Non-pigmented ciliary epithelial cell (primary cell): ENCODE measurements at regions not wholly inside any gene's neighbourhood (a gene's known extent, or its start where the extent isn't known, plus 50 kb on each side); places are given as distances from the start of the nearest gene placed in this dataset.

Experiments used
- DNase-seq: peaks from one replicate; pipeline ENCODE4 v3.0.0-alpha.2; 2010; ENCODE audit warnings: low read depth

DNA sequence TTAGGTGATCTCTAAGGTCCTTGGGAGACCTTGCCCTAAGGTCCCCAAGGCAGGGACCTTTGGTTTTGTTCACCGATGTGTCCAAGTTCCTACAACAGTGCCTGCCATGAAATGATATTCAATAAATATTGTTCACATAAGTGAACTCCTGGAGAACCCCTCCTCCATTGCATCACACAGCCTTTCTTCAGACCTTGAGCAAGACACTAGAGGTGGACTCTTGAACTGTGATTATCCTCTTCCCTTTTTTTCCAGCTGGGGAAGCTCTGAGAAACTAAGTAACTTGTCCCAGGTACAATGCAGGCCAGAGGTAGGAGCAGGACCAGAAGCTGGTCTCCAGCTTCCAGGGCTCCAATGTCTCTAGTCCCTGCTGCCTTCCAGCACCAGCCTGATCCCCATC, 76.6 kb upstream of the LMO1 start:
- DNase-seq: no peak

- DNase-seq: no peak
Observed at GRCh38 chr11:8339592-8340022, 75.9 kb upstream of the LMO1 start.

GRCh38 chr11:8338138-8338537, 74.5 kb upstream of the LMO1 start:
- no peak for DNase-seq

DNA sequence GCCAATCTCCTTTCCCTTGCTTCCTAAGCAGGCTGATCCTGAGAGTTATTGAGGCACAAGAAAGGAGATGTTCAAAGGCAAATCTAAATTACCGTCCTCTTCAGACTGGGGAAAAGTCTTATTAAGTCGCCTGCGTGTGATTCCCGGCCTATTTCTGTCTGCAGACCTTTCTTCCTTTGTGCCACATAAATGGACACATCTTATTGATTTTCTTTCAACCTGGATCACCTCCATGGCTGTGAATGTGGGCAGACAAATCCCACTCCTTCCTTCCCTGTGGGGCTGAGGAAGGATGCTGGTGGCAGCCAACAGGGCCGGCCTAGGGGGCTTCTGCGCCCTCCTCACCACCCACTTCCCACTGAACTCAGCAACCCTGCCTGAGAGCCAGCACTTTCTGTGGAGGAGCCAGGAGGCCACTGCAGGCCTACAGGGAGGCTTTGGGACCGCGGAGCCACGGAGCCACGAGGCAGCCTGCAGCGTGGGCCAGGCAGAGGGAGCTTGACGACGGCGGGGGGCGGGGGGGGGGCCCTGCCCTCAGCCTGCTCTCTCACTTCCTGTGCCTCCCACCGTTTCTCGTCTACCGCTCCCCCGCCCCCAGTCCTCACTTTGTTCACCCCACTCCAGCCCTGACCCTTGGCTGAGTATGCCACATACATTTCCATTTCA, 73.6 kb upstream of the LMO1 start:
- DNase-seq: no peak

- no peak for DNase-seq
Observed at GRCh38 chr11:8336356-8337129, 72.9 kb upstream of the LMO1 start.

- DNase-seq: no peak
Observed at GRCh38 chr11:8335683-8336082, 72.0 kb upstream of the LMO1 start.

GRCh38 chr11:8335186-8335585, 71.5 kb upstream of the LMO1 start:
- DNase-seq: no peak

- DNase-seq: no peak
Observed at GRCh38 chr11:8333811-8334401, 70.2 kb upstream of the LMO1 start.

GRCh38 chr11:8333376-8333775, 69.7 kb upstream of the LMO1 start:
- no peak for DNase-seq

GRCh38 chr11:8332891-8333290, 69.2 kb upstream of the LMO1 start:
- no peak for DNase-seq

DNA sequence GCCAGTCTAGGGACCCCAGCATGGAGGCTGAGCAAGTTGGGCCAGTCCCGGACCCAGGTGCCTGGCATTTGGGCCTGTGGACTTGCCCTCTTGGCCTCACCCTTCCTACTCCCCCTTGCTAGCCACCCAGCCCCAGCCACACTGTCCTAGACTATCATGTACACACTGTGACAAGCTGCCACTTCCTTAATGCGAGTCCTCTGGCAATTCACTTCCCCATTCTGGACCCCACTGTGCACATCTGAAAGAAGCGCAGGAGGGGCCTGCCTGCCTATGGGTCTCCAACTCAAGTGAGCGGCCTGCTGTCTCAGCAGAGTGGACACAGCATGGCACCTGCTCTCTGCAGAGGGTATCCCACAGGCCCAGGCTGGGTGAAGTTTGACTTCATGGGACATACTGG, 68.5 kb upstream of the LMO1 start:
- no peak for DNase-seq

- DNase-seq: no peak
Observed at GRCh38 chr11:8331767-8332166, 68.1 kb upstream of the LMO1 start.

DNA sequence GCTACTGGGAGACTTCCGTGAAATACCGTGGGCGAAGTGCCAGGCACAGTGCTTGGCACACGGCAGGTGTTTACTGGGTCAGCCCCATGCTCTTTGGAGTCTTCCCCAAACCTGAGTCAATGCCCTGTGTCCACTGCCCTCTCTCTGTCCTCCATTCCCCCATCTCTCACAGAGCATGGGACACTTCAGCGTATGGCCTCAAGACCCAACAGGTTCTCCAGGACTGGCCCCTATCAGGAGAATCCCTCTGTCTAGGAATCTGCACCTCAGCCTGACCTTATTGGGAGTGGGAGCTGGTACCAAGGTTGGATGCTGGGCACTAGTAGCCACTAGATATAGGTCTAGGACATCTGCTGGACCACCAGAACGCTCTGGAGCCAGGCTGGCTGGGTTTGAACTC, 67.2 kb upstream of the LMO1 start:
- DNase-seq: no peak

DNA sequence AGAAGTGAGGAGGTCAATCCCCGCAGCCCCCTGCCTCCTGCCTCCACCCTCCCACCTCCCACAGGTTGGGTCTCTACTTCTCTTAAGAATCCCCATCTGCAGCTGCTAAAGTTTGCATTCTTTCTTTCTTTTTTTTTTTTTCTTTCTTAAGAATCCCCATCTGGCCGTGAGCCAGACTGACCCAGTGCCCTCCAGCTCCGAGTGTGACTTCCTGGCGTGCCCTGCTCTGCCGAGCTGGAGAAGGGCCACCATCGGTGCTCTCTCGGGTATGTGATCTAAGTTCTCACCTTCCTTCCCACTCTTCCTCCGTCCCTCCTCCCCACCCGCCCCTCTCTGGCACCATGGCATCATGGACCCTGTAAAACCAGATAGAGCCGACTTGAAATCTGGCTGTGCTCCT, 66.7 kb upstream of the LMO1 start:
- DNase-seq: no peak

DNA sequence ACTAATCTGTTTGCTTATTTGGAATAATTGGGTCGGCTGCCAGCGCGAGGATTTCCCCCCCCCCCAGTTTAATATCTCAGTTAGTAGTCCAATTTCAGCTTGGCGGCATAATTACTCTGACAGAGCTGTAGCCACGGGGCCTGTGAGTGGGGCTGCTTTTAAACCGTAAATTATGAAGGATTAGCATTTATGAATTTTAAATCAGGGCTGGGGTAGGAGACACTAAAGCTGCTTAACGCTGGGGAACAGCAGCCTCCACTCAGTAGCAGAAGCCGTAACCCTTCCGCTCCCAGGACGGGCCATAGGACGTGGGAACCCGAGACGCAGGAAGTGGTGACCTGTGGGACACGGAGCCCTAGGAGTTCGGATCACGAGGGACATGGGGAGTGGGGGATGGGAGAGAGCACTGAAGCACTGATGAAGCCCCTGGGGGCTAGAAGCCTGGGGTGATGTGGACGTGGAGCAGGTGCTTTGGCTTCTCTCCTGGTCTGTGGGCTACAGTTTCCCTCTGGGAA, 66.2 kb upstream of the LMO1 start:
- DNase-seq: no peak

DNA sequence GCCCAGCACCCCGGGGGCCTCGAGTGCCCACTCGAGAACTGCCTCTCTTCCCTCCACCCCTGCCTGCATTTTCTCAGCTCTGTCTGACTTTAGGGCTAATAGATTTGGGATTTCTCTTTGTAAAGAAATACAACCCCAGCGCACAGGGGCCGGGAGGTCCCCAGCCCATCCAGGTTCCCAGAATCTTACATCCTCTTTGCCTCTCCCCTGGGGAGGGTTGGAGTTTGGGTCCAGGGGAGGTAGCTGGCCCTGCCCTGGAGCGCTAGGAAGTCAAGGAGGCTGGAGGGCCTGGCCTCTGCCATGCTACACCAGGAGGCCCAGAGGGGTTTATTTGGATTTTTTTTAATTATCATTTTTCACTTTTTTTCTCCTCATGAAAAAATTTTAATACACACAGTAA, 65.7 kb upstream of the LMO1 start:
- DNase-seq: no peak

GRCh38 chr11:8328848-8329330, 65.2 kb upstream of the LMO1 start:
- peak; percentile 24 for DNase-seq

GRCh38 chr11:8328231-8328794, 64.6 kb upstream of the LMO1 start:
- DNase-seq: no peak

- DNase-seq: no peak
Observed at GRCh38 chr11:8327761-8328192, 64.1 kb upstream of the LMO1 start.

GRCh38 chr11:8326337-8326736, 62.7 kb upstream of the LMO1 start:
- DNase-seq: no peak

GRCh38 chr11:8325591-8326304, 62.1 kb upstream of the LMO1 start:
- DNase-seq: no peak
